Activated CD8-positive, alpha-beta memory T cell treated with anti-CD3 and anti-CD28 coated beads, Interleukin-2, amount 10 ng/mL, durations not matched to agents 7 days and 5 days (primary cell): ENCODE measurements at regions not wholly inside any gene's neighbourhood (a gene's known extent, or its start where the extent isn't known, plus 50 kb on each side); places are given as distances from the start of the nearest gene placed in this dataset.

Experiments
- ATAC-seq: fragments of 150-1000 bp; cut with Tn5 transposase; one replicate; pipeline ENCODE4 v1.10.0; 2021; ENCODE audit warnings: moderate library complexity
- CTCF ChIA-PET: fragments of 350-600 bp; sonication (Branson Sonifier 250); formaldehyde crosslinking; loops from one replicate; lab custom pipeline; 2021; ENCODE audit warnings: antibody characterized with exemption; lab: Charles Lee
- DNase-seq: peaks from one replicate; pipeline ENCODE4 v3.0.0-alpha.2; 2020
- H3K27ac Mint-ChIP-seq: one replicate; pipeline ENCODE4 v1.8.0; 2021; ENCODE audit warnings: mild to moderate bottlenecking, mixed read lengths
- H3K27me3 Mint-ChIP-seq: one replicate; pipeline ENCODE4 v1.8.0; 2021; ENCODE audit warnings: mixed read lengths
- H3K36me3 Mint-ChIP-seq: one replicate; pipeline ENCODE4 v1.8.0; 2021; ENCODE audit warnings: mild to moderate bottlenecking, mixed read lengths
- H3K4me1 Mint-ChIP-seq: one replicate; pipeline ENCODE4 v1.8.0; 2021; ENCODE audit warnings: mixed read lengths
- H3K4me3 Mint-ChIP-seq: one replicate; pipeline ENCODE4 v1.8.0; 2021; ENCODE audit warnings: mild to moderate bottlenecking, moderate library complexity, mixed read lengths
- H3K9me3 Mint-ChIP-seq: one replicate; pipeline ENCODE4 v1.8.0; 2022; ENCODE audit warnings: low read depth, mixed read lengths

DNA sequence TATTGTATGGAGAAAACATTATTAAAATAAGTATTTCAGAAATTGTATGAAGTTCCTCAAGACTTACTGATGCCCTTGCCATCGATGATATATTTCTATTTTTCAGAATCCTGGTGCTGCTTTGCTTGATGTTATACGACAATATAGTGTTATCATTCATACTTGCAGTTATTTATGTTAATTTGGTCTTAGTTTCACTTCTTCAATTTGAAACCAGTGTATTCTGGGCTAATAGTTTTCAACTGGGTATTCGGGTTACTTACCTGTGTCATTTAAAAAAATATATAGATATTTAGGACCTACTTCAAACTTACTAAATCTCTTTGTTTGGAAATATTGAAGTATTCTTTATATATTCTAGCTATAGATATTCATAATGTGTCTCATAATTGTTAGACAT is 1414.7 kb downstream of the C4orf33 start:
- no peak for ATAC-seq
- no peak overlapping the region for H3K27ac Mint-ChIP-seq
- no peaks in the 10 kb centered on the region for H3K27me3 Mint-ChIP-seq
- H3K4me3 Mint-ChIP-seq: no peak overlapping the region
- DNase-seq: no peak
- no peaks in the 10 kb centered on the region for H3K4me1 Mint-ChIP-seq
- CTCF ChIA-PET: no interaction called here
- peaks cover 4% of the 10 kb centered on the region for H3K9me3 Mint-ChIP-seq
- no peaks in the 10 kb centered on the region for H3K36me3 Mint-ChIP-seq

- Mint-ChIP-seq H3K4me1 (no peaks in the 10 kb centered on the region), H3K27me3 (no peaks in the 10 kb centered on the region), H3K36me3 (no peaks in the 10 kb centered on the region), H3K27ac (no peak overlapping the region), H3K4me3 (no peak overlapping the region), H3K9me3 (peaks cover 4% of the 10 kb centered on the region)
- ATAC-seq: no peak
- CTCF ChIA-PET: no interaction called here
- DNase-seq: no peak
These were observed 1415.8 kb downstream of the C4orf33 start for GRCh38 chr4:130511776-130512175.

- CTCF ChIA-PET: no interaction called here
- no peak overlapping the region for H3K4me3 Mint-ChIP-seq
- no peaks in the 10 kb centered on the region for H3K4me1 Mint-ChIP-seq
- no peaks in the 10 kb centered on the region for H3K36me3 Mint-ChIP-seq
- ATAC-seq (no peak), DNase-seq (no peak)
- H3K27me3 Mint-ChIP-seq: no peaks in the 10 kb centered on the region
- no peak overlapping the region for H3K27ac Mint-ChIP-seq
- H3K9me3 Mint-ChIP-seq: peaks cover 16% of the 10 kb centered on the region
These were observed 1428.1 kb downstream of the C4orf33 start for GRCh38 chr4:130524057-130524456.

- H3K4me3 Mint-ChIP-seq: no peak overlapping the region
- DNase-seq (no peak), ATAC-seq (no peak)
- CTCF ChIA-PET: no interaction called here
- no peaks in the 10 kb centered on the region for H3K4me1 Mint-ChIP-seq
- H3K27me3 Mint-ChIP-seq: no peaks in the 10 kb centered on the region
- no peaks in the 10 kb centered on the region for H3K36me3 Mint-ChIP-seq
- H3K9me3 Mint-ChIP-seq: peaks cover 9% of the 10 kb centered on the region
- no peak overlapping the region for H3K27ac Mint-ChIP-seq
These were observed 1434.6 kb downstream of the C4orf33 start for GRCh38 chr4:130530505-130530904.

- CTCF ChIA-PET: no interaction called here
These were observed 1438.7 kb downstream of the C4orf33 start for GRCh38 chr4:130534651-130535050.

GRCh38 chr4:130542953-130543352 is 1447.0 kb downstream of the C4orf33 start:
- DNase-seq (no peak), ATAC-seq (no peak)
- Mint-ChIP-seq H3K27ac (no peak overlapping the region), H3K27me3 (no peaks in the 10 kb centered on the region), H3K9me3 (peaks cover 3% of the 10 kb centered on the region), H3K4me1 (no peaks in the 10 kb centered on the region), H3K36me3 (no peaks in the 10 kb centered on the region), H3K4me3 (no peak overlapping the region)
- CTCF ChIA-PET: no interaction called here

More at GRCh38 chr4:130534651-130535050, 1438.7 kb downstream of the C4orf33 start:
- Mint-ChIP-seq H3K27ac (no peak overlapping the region), H3K9me3 (peaks cover 8% of the 10 kb centered on the region), H3K4me3 (no peak overlapping the region), H3K4me1 (no peaks in the 10 kb centered on the region), H3K36me3 (no peaks in the 10 kb centered on the region), H3K27me3 (no peaks in the 10 kb centered on the region)
- ATAC-seq (no peak), DNase-seq (no peak)

DNA sequence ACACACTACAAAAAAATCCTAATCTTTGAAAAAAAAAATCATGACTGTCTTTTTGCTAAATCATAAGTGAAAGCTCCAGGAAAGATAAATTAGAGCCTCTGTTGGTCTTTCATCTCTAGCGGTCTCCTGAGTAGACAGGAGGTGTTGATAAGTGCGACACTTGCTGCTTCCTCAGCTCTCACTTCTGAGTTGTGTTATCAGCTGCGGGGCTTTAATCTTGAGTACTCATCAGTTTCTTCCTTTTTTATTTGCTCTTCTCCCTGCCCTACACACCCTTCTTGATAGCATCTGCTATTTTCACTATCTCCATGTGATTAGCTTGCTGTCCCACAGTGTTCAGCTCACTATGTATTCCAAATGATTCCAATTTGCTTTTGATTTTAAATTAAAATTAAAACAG is 1449.2 kb downstream of the C4orf33 start:
- H3K27ac Mint-ChIP-seq: no peak overlapping the region
- H3K9me3 Mint-ChIP-seq: peaks cover 5% of the 10 kb centered on the region
- H3K4me1 Mint-ChIP-seq: no peaks in the 10 kb centered on the region
- CTCF ChIA-PET: no interaction called here
- ATAC-seq: no peak
- H3K4me3 Mint-ChIP-seq: no peak overlapping the region
- H3K36me3 Mint-ChIP-seq: no peaks in the 10 kb centered on the region
- DNase-seq: no peak
- no peaks in the 10 kb centered on the region for H3K27me3 Mint-ChIP-seq

DNA sequence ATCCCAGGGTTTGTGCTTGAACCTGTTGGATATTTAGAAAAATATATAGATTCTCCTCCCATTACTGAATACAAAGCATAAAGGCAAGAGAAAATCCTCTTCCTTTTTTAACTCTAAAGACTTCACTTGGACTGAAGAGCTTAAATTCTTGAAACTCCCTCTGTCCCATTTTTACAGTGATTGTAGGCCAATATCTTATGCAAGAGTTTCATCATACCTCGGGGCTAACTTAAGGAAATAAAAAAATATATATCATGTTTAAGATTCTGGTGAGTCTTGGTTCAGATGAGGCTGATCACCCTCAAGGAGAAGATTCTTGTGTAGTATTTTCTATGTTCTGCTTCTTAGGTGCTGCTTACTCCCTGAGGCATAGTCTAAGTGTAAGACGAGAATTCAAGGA is 1449.6 kb downstream of the C4orf33 start:
- peaks cover 5% of the 10 kb centered on the region for H3K9me3 Mint-ChIP-seq
- H3K4me3 Mint-ChIP-seq: no peak overlapping the region
- no peaks in the 10 kb centered on the region for H3K36me3 Mint-ChIP-seq
- H3K4me1 Mint-ChIP-seq: no peaks in the 10 kb centered on the region
- no peak overlapping the region for H3K27ac Mint-ChIP-seq
- ATAC-seq: no peak
- no peaks in the 10 kb centered on the region for H3K27me3 Mint-ChIP-seq
- no peak for DNase-seq
- CTCF ChIA-PET: no interaction called here

DNA sequence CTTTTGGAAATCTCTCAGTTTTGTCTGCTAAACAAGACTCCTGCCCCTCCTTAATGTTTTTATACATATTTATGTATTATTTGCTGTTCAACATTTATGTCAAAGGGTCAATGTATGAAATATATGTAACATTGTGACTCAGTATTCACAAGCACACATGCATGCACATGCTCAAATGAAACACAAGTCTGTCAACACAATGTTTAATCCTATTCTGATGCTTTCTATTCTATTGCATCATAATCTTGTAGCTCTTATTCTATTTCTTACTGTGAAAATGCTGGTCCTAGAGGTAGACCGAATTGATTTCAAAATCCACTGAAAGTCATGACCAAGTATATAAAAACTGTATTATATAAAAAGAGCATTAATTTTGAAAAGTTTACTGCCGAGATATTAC is 1463.3 kb downstream of the C4orf33 start:
- no peaks in the 10 kb centered on the region for H3K36me3 Mint-ChIP-seq
- H3K4me1 Mint-ChIP-seq: no peaks in the 10 kb centered on the region
- CTCF ChIA-PET: no interaction called here
- no peaks in the 10 kb centered on the region for H3K27me3 Mint-ChIP-seq
- no peak for ATAC-seq
- no peak overlapping the region for H3K4me3 Mint-ChIP-seq
- H3K27ac Mint-ChIP-seq: no peak overlapping the region
- H3K9me3 Mint-ChIP-seq: no peaks in the 10 kb centered on the region
- DNase-seq: no peak

DNA sequence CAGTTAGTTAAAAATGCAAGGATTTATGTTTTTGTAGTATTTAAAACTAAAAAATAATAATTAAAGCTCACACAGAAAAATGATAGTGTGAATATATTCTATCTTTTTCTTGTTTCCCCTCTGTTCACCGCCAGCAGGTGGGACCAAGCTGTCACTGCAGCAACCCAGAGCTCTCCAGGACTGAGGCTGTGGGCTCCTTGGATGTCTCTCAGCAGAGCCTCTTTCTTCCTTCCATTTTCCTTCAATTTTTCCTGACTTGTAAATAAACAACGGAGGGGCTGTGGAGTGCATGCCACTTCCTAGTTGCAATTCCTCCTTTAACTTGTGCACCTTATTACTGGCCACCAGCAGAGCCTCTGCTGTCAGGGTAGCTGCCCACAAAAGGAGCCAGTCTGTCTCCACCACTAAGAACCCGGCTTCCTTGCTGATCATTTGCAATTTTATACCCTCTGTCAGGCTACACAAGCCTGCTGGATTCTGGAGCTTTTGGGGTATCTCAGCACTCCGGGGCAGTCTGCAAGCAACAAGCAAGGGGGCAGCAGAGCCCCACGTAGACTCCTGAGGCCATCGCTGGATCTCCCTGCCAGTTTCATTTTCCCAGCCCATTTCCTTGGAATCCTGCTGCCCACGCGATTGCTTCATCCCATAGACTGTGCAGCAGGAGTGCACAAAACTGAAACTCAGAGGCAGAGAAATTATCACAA is 1467.4 kb downstream of the C4orf33 start:
- ATAC-seq (no peak), DNase-seq (no peak)
- no peaks in the 10 kb centered on the region for H3K4me1 Mint-ChIP-seq
- CTCF ChIA-PET: no interaction called here
- no peak overlapping the region for H3K4me3 Mint-ChIP-seq
- no peak overlapping the region for H3K27ac Mint-ChIP-seq
- no peaks in the 10 kb centered on the region for H3K36me3 Mint-ChIP-seq
- H3K27me3 Mint-ChIP-seq: no peaks in the 10 kb centered on the region
- peaks cover 6% of the 10 kb centered on the region for H3K9me3 Mint-ChIP-seq

DNA sequence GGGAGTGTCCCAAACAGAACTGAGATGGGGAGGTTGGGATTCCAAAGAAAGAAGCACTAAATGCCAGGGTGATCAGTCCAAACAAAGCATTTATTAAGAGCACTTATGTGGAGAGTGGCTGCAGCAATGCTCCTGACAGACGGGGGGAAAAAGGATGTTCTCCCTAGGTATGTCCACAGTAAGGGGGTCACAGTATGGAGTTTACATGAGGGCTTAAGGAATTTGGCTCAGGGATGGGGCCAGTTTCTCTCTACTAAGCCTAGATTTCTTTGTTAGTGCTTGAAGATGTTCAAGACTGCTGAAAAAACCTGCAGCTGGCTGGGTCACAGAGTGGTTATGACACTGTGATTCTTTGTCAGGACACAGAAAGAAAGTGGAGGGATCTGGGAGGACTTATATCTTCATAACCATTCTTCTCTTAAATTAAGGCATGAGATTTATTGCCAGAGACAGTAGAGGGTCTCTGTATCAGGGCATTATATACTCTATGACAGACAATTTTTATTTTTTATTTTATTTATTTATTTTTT is 1468.0 kb downstream of the C4orf33 start:
- ATAC-seq: no peak
- Mint-ChIP-seq H3K4me3 (no peak overlapping the region), H3K4me1 (no peaks in the 10 kb centered on the region), H3K36me3 (no peaks in the 10 kb centered on the region), H3K27ac (no peak overlapping the region), H3K27me3 (no peaks in the 10 kb centered on the region), H3K9me3 (peaks cover 6% of the 10 kb centered on the region)
- no peak for DNase-seq
- CTCF ChIA-PET: no interaction called here

GRCh38 chr4:130568746-130569145 is 1472.8 kb downstream of the C4orf33 start:
- no peak overlapping the region for H3K4me3 Mint-ChIP-seq

DNA sequence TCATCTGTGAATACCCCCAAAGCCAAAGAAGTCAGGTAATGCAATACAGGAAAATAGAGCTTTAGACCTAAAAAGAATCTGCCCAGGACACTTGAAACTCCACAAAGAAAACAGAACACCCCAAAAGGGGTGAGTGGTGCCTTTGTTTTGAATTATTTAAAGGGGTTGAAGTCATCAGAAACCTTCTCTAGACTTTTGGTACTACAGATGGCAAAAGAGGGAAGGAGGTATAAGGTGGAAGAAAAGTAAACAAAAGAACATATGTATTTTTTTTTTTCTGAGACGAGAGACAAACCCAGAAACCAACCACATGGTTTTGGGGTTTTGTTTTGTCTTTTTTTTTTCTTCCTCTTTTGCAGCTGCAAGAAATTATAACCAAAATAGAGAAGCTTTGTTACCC is 1477.8 kb downstream of the C4orf33 start:
- CTCF ChIA-PET: no interaction called here
- Mint-ChIP-seq H3K36me3 (no peaks in the 10 kb centered on the region), H3K9me3 (peaks cover 2% of the 10 kb centered on the region), H3K4me3 (no peak overlapping the region), H3K27me3 (no peaks in the 10 kb centered on the region), H3K27ac (no peak overlapping the region), H3K4me1 (no peaks in the 10 kb centered on the region)
- DNase-seq: no peak
- ATAC-seq: no peak

More at GRCh38 chr4:130568746-130569145, 1472.8 kb downstream of the C4orf33 start:
- H3K9me3 Mint-ChIP-seq: peaks cover 6% of the 10 kb centered on the region
- CTCF ChIA-PET: no interaction called here
- H3K4me1 Mint-ChIP-seq: no peaks in the 10 kb centered on the region
- H3K27me3 Mint-ChIP-seq: no peaks in the 10 kb centered on the region
- H3K36me3 Mint-ChIP-seq: no peaks in the 10 kb centered on the region
- H3K27ac Mint-ChIP-seq: no peak overlapping the region
- no peak for ATAC-seq
- no peak for DNase-seq

DNA sequence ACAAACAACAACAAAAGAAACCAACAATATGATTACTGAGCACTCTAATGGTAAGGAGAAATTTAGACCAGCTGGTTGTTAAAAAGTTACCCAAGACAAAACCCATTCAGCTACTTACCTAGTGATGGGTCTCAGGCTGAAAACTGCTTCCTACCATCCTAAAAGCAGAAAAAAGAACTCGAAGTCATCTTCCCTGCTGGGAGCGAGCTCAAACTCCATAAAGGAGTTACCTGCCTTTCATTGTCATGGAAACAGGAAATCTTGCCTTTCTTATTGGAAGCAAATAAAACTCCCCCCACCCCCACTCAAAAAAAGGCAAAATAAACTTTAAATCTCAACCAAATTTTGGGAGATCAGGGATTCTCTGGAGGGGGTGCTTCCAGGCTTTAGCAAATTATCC is 1478.3 kb downstream of the C4orf33 start:
- no peaks in the 10 kb centered on the region for H3K27me3 Mint-ChIP-seq
- no peak overlapping the region for H3K4me3 Mint-ChIP-seq
- H3K9me3 Mint-ChIP-seq: peaks cover 2% of the 10 kb centered on the region
- ATAC-seq (no peak), DNase-seq (no peak)
- CTCF ChIA-PET: no interaction called here
- no peaks in the 10 kb centered on the region for H3K36me3 Mint-ChIP-seq
- H3K4me1 Mint-ChIP-seq: no peaks in the 10 kb centered on the region
- no peak overlapping the region for H3K27ac Mint-ChIP-seq
